Osteoblast (primary cell): ENCODE measurements at regions not wholly inside any gene's neighbourhood (a gene's known extent, or its start where the extent isn't known, plus 50 kb on each side); places are given as distances from the start of the nearest gene placed in this dataset.

ENCODE experiments used
- DNase-seq: peaks from one replicate; pipeline ENCODE4 v3.0.0; 2011; ENCODE audit warnings: low spot score, mixed read lengths; ENCODE audit not compliant: insufficient read length; ENCODE audit errors: missing footprints
- H2AFZ ChIP-seq: 2 replicates; pipeline ENCODE4 v1.6.0; 2011; ENCODE audit warnings: mild to moderate bottlenecking, low read length
- H3K27ac ChIP-seq: 2 replicates; pipeline ENCODE4 v1.5.1; 2011; ENCODE audit warnings: mild to moderate bottlenecking, low read depth, low read length, moderate library complexity
- H3K27me3 ChIP-seq: 2 replicates; pipeline ENCODE4 v1.6.0; 2012; ENCODE audit warnings: mild to moderate bottlenecking, control low read depth, inconsistent platforms, low read length, moderate library complexity; ENCODE audit not compliant: insufficient read depth
- H3K36me3 ChIP-seq: 2 replicates; pipeline ENCODE4 v1.5.1; 2011; ENCODE audit warnings: mild to moderate bottlenecking, low read length, control low read depth, moderate library complexity; ENCODE audit not compliant: insufficient read depth
- H3K4me1 ChIP-seq: 2 replicates; pipeline ENCODE4 v1.5.1; 2011; ENCODE audit warnings: mild to moderate bottlenecking, low read length, control low read depth, moderate library complexity; ENCODE audit not compliant: insufficient read depth
- H3K4me2 ChIP-seq: 2 replicates; pipeline ENCODE4 v1.6.0; 2011; ENCODE audit warnings: mild to moderate bottlenecking, low read length; ENCODE audit not compliant: insufficient read depth
- H3K4me3 ChIP-seq: fragments of 200-600 bp; sonication (generic); 3 replicates; pipeline ENCODE4 v1.5.1; 2012; ENCODE audit warnings: mild to moderate bottlenecking, low read length, inconsistent platforms; ENCODE audit not compliant: insufficient read depth
- H3K79me2 ChIP-seq: 2 replicates; pipeline ENCODE4 v1.6.0; 2012; ENCODE audit warnings: mild to moderate bottlenecking, low read length, control low read depth, inconsistent platforms; ENCODE audit not compliant: insufficient read depth
- H3K9me3 ChIP-seq: 2 replicates; pipeline ENCODE4 v1.5.1; 2011; ENCODE audit warnings: low read depth, low read length, control low read depth
- H4K20me1 ChIP-seq: 2 replicates; pipeline ENCODE4 v1.6.0; 2012; ENCODE audit warnings: mild to moderate bottlenecking, low read length, control low read depth; ENCODE audit not compliant: insufficient read depth
- CTCF ChIP-seq: IDR thresholded peaks from 2 replicates; pipeline ENCODE4 v1.5.1; 2011; ENCODE audit warnings: mild to moderate bottlenecking, low read depth, low read length, moderate library complexity; ENCODE audit errors: extremely low read depth

- TF ChIP-seq CTCF, result no peak
- no peak overlapping the region for H2AFZ ChIP-seq
These were observed 647.9 kb upstream of the CAMK1G start for GRCh38 chr1:208935517-208936187.

GRCh38 chr1:208939537-208940085 lies 643.9 kb upstream of the CAMK1G start:
- no peak for TF ChIP-seq CTCF
- Histone ChIP-seq H3K27ac (no peak overlapping the region), H4K20me1 (no peaks in the 10 kb centered on the region), H3K27me3 (no peaks in the 10 kb centered on the region), H3K9me3 (no peaks in the 10 kb centered on the region), H3K4me2 (no peak overlapping the region), H3K4me3 (no peak overlapping the region), H3K79me2 (no peaks in the 10 kb centered on the region), H3K4me1 (no peaks in the 10 kb centered on the region), H3K36me3 (no peaks in the 10 kb centered on the region), H2AFZ (no peak overlapping the region)
- no peak for DNase-seq

More at GRCh38 chr1:208935517-208936187, 647.9 kb upstream of the CAMK1G start:
- H3K4me1 ChIP-seq, result no peaks in the 10 kb centered on the region
- no peaks in the 10 kb centered on the region for H3K36me3 ChIP-seq
- H3K27me3 ChIP-seq, result no peaks in the 10 kb centered on the region
- H3K4me2 ChIP-seq, result no peak overlapping the region
- no peaks in the 10 kb centered on the region for H3K79me2 ChIP-seq
- H3K9me3 ChIP-seq, result no peaks in the 10 kb centered on the region
- H3K27ac ChIP-seq, result no peak overlapping the region
- H4K20me1 ChIP-seq, result no peaks in the 10 kb centered on the region
- no peak overlapping the region for H3K4me3 ChIP-seq
- no peak for DNase-seq

GRCh38 chr1:208942394-208943130 lies 641.0 kb upstream of the CAMK1G start:
- H2AFZ ChIP-seq, result no peak overlapping the region
- H3K4me1 ChIP-seq, result no peaks in the 10 kb centered on the region
- no peaks in the 10 kb centered on the region for H3K9me3 ChIP-seq
- no peaks in the 10 kb centered on the region for H3K27me3 ChIP-seq
- no peak overlapping the region for H3K27ac ChIP-seq
- no peak overlapping the region for H3K4me3 ChIP-seq
- no peak for TF ChIP-seq CTCF
- no peaks in the 10 kb centered on the region for H3K36me3 ChIP-seq
- DNase-seq, result no peak
- no peak overlapping the region for H3K4me2 ChIP-seq
- H3K79me2 ChIP-seq, result no peaks in the 10 kb centered on the region
- no peaks in the 10 kb centered on the region for H4K20me1 ChIP-seq

- Histone ChIP-seq H3K4me3 (no peak overlapping the region), H3K4me2 (no peak overlapping the region), H3K36me3 (no peaks in the 10 kb centered on the region), H4K20me1 (no peaks in the 10 kb centered on the region), H3K27ac (no peak overlapping the region), H3K9me3 (no peaks in the 10 kb centered on the region), H3K79me2 (no peaks in the 10 kb centered on the region), H3K4me1 (no peaks in the 10 kb centered on the region), H3K27me3 (no peaks in the 10 kb centered on the region), H2AFZ (no peak overlapping the region)
- DNase-seq, result no peak
- TF ChIP-seq CTCF, result no peak
These were observed 640.2 kb upstream of the CAMK1G start for GRCh38 chr1:208943291-208943690.
